Epithelial cell of prostate (primary cell): ENCODE measurements at regions not wholly inside any gene's neighbourhood (a gene's known extent, or its start where the extent isn't known, plus 50 kb on each side); places are given as distances from the start of the nearest gene placed in this dataset.
"Not testable (repeated sequence)": the region's sequence is repeated elsewhere in the genome, so short reads cannot be mapped to it uniquely, and the experiment has no call there.

Experiments
- DNase-seq: peaks from one replicate; pipeline ENCODE4 v3.0.0-alpha.2; 2011; ENCODE audit warnings: low read depth, low spot score
- H3K27ac ChIP-seq: fragments of 450-650 bp; 2 replicates; pipeline ENCODE4 v1.5.1; 2017; ENCODE audit warnings: mild to moderate bottlenecking

- not testable (repeated sequence) for DNase-seq, H3K27ac ChIP-seq
Measured at GRCh38 chr2:111461831-111462230, 341.1 kb downstream of the BCL2L11 start.

GRCh38 chr2:111462572-111462971 lies 341.9 kb downstream of the BCL2L11 start:
- DNase-seq, H3K27ac ChIP-seq: not testable (repeated sequence)

- H3K27ac ChIP-seq, DNase-seq: not testable (repeated sequence)
Measured at GRCh38 chr2:111463238-111463848, 342.6 kb downstream of the BCL2L11 start.

- not testable (repeated sequence) for H3K27ac ChIP-seq, DNase-seq
Measured at GRCh38 chr2:111463956-111464355, 343.2 kb downstream of the BCL2L11 start.

GRCh38 chr2:111464367-111464766 lies 343.7 kb downstream of the BCL2L11 start:
- DNase-seq, H3K27ac ChIP-seq: not testable (repeated sequence)

- not testable (repeated sequence) for DNase-seq, H3K27ac ChIP-seq
Measured at GRCh38 chr2:111465521-111465920, 344.8 kb downstream of the BCL2L11 start.

GRCh38 chr2:111466744-111467143 lies 346.0 kb downstream of the BCL2L11 start:
- H3K27ac ChIP-seq = peak overlapping the region; percentile 26
- not testable (repeated sequence) for DNase-seq

GRCh38 chr2:111470924-111471323 lies 350.2 kb downstream of the BCL2L11 start:
- DNase-seq, H3K27ac ChIP-seq: not testable (repeated sequence)

GRCh38 chr2:111471791-111472530 lies 351.2 kb downstream of the BCL2L11 start:
- H3K27ac ChIP-seq, DNase-seq: not testable (repeated sequence)

GRCh38 chr2:111472844-111473403 lies 352.2 kb downstream of the BCL2L11 start:
- DNase-seq, H3K27ac ChIP-seq: not testable (repeated sequence)

- DNase-seq, H3K27ac ChIP-seq: not testable (repeated sequence)
Measured at GRCh38 chr2:111473522-111473921, 352.8 kb downstream of the BCL2L11 start.

GRCh38 chr2:111474198-111474705 lies 353.5 kb downstream of the BCL2L11 start:
- DNase-seq = not testable (repeated sequence)

GRCh38 chr2:111478335-111478734 lies 357.6 kb downstream of the BCL2L11 start:
- not testable (repeated sequence) for DNase-seq, H3K27ac ChIP-seq

More at GRCh38 chr2:111474198-111474705, 353.5 kb downstream of the BCL2L11 start:
- not testable (repeated sequence) for H3K27ac ChIP-seq

GRCh38 chr2:111478871-111479318 lies 358.2 kb downstream of the BCL2L11 start:
- H3K27ac ChIP-seq, DNase-seq: not testable (repeated sequence)

GRCh38 chr2:111480016-111480625 lies 359.4 kb downstream of the BCL2L11 start:
- H3K27ac ChIP-seq, DNase-seq: not testable (repeated sequence)

GRCh38 chr2:111480633-111481032 lies 359.9 kb downstream of the BCL2L11 start:
- not testable (repeated sequence) for DNase-seq, H3K27ac ChIP-seq

GRCh38 chr2:111481219-111481618 lies 360.5 kb downstream of the BCL2L11 start:
- H3K27ac ChIP-seq = not testable (repeated sequence)

GRCh38 chr2:111482987-111483679 lies 362.4 kb downstream of the BCL2L11 start:
- not testable (repeated sequence) for DNase-seq, H3K27ac ChIP-seq

More at GRCh38 chr2:111481219-111481618, 360.5 kb downstream of the BCL2L11 start:
- not testable (repeated sequence) for DNase-seq

GRCh38 chr2:111484097-111484496 lies 363.4 kb downstream of the BCL2L11 start:
- H3K27ac ChIP-seq, DNase-seq: not testable (repeated sequence)

- H3K27ac ChIP-seq, DNase-seq: not testable (repeated sequence)
Measured at GRCh38 chr2:111485895-111486294, 365.2 kb downstream of the BCL2L11 start.
